HG03045 (cell line): ENCODE measurements at regions not wholly inside any gene's neighbourhood (a gene's known extent, or its start where the extent isn't known, plus 50 kb on each side); places are given as distances from the start of the nearest gene placed in this dataset.
"Not testable (repeated sequence)": the region's sequence is repeated elsewhere in the genome, so short reads cannot be mapped to it uniquely, and the experiment has no call there.

Experiments
- ATAC-seq: cut with Tn5 transposase; IDR thresholded peaks from one replicate; pipeline ENCODE4 v1.9.1; 2021; ENCODE audit warnings: mild to moderate bottlenecking, moderate library complexity; ENCODE audit not compliant: unreplicated experiment

GRCh38 chr4:128758314-128758922 is 51.1 kb upstream of the JADE1 start:
- ATAC-seq: no peak

DNA sequence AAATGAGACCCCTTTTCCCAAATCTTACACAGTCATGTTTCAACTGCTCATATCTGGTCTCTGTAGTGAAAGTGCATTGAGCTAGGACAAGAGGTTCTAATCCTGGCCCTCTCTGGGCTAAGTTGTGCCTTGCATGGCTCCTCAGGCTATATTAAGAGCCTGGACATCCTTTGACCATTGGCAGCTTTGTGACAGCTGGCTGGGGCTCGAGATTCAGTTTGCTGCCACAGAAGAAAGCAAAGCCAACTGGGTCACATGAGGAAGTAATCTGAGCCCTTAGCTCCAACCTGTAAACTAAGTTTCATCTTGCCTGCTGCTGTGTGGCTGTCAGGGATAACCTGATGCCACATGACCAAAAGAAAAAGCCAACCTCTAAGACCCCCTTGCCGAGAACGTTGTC is 51.8 kb upstream of the JADE1 start:
- no peak for ATAC-seq

DNA sequence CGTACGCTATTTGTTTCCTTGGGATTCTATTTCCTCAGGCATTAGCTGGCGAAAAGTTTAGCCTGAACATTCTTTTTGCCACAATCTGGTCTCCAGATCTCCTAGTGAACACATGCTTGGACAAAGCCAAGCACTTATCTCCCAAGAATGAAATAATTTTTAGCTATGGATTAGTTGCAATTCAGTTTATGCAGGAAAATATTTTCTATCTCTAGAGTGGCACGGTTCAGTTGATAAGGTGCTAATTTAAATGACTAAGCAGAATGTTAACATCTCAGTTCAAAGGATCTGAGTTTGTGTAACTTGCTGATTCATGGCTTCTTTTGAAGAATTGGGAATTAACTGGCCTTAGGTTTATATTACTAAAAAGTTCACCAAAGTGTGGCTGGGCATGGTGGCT is 58.1 kb upstream of the JADE1 start:
- ATAC-seq: no peak

DNA sequence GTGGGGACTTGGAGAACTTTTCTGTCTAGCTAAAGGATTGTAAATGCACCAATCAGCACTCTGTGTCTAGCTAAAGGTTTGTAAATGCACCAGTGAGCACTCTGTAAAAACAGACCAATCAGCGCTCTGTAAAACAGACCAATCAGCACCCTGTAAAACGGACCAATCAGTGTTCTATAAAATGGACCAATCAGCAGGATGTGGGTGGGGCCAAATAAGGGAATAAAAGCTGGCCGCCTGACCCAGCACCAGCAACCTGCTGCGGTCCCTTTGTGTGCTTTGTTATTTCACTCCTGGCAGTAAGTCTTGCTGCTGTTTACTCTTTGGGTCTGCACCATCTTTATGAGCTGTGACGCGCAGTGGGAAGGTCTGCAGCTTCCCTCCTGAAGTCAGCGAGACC is 67.8 kb upstream of the JADE1 start:
- not testable (repeated sequence) for ATAC-seq

GRCh38 chr4:128737098-128737513 is 72.4 kb upstream of the JADE1 start:
- ATAC-seq: no peak

DNA sequence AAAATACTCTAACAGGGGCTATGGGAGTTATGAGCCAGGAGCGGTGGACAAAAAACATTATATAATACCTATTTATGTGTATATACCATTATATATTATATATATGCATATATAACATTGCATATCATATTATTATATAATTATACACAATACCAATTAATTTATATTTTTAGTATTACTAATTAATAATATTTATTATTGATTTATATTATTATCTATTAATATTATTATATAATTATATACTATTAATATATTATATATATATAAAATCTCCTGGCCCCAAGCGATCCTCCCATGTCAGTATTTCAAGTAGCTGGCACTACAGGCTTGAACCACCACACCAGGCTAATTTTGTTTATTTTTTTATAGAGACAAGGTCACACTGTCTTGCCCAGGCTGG is 73.8 kb upstream of the JADE1 start:
- no peak for ATAC-seq

GRCh38 chr4:128728190-128728589 is 81.3 kb upstream of the JADE1 start:
- ATAC-seq: no peak

- ATAC-seq: no peak
Measured at GRCh38 chr4:128727658-128728057, 81.8 kb upstream of the JADE1 start.

GRCh38 chr4:128725405-128726055 is 84.0 kb upstream of the JADE1 start:
- ATAC-seq: no peak

GRCh38 chr4:128722911-128723310 is 86.6 kb upstream of the JADE1 start:
- no peak for ATAC-seq

GRCh38 chr4:128721896-128722295 is 87.6 kb upstream of the JADE1 start:
- ATAC-seq: no peak

- no peak for ATAC-seq
Measured at GRCh38 chr4:128720270-128720669, 89.2 kb upstream of the JADE1 start.

DNA sequence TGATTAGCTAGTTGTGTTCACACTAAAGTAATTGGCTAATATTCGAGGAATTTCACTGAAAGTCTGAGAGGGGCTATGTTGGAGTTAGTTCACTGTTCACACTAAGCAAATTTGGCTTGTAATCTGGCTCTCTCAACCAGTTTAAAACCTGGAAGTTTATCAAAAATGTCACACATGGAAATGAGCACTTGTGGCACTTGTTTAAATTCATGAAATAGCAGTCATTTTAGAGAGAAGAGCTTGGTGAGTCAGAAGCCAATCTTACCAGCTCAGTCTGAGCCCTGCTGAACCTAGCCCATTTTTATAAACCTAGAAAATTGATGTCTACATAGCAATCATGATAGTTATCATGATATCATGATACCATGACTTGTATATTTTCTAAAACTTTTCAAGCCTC is 90.7 kb upstream of the JADE1 start:
- no peak for ATAC-seq

DNA sequence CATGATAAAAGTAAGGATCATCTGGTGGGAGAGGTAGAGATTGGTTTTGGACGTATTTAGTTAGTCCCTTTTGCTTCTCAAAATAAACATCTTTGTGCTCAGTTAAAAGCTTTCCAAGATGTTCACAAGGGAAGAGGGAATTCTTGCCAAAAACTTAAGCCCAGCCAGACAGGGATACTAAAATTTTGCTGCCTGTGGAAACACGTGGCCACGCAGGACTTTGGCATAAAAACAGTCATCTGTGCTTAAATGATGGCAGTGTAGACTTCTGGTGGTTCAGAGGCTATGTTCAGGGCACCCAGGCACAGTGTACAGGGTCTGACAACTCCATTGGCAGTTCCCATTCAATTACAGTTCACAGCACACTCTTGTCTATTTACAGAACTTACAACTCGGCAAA is 93.2 kb upstream of the JADE1 start:
- ATAC-seq: no peak

DNA sequence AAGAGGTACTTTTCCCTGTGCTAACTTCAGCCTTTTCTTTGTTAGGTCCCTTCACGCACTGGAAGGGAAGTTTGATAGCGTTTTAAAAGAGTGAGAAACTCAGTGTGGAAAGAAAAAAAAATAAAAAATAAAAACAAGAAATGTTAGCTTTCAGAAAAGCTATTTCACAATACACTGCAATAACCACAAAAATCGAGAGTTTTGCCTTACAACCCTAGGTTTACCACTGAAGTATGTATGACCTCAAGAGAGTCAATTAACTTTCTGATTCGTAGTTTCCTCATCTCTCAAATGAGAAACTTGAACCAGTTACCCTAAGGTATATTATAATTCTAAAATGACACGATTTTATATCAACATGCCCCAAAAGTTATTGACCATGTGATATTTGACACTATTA is 93.9 kb upstream of the JADE1 start:
- no peak for ATAC-seq

GRCh38 chr4:128711361-128711760 is 98.1 kb upstream of the JADE1 start:
- no peak for ATAC-seq

GRCh38 chr4:128709268-128709667 is 100.2 kb upstream of the JADE1 start:
- ATAC-seq: no peak

GRCh38 chr4:128707864-128708263 is 101.6 kb upstream of the JADE1 start:
- ATAC-seq: no peak

- ATAC-seq: no peak
Measured at GRCh38 chr4:128703948-128704347, 105.6 kb upstream of the JADE1 start.

- ATAC-seq: no peak
Measured at GRCh38 chr4:128700659-128701350, 108.7 kb upstream of the JADE1 start.

DNA sequence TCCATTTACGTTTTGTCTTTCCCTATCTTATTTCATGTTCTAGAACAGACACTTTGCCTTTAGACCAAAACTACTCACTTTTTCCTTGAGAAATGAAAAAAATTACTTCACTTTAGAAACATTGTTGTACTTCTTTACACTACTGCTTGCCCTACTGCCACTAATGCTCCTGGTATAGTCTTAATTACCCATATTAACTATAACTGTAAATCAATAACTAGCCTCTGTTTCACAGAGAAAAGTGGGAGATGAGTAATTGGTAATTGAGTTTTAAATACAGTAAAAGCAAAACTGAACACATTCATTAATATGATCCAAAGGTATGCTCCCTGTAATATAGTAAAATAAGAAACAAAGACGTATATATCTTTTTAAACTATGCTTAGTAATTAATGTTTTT is 111.1 kb upstream of the JADE1 start:
- ATAC-seq: no peak

GRCh38 chr4:128697323-128697722 is 112.2 kb upstream of the JADE1 start:
- no peak for ATAC-seq
